Stimulated activated CD4-positive, alpha-beta T cell treated with anti-CD3 and anti-CD28 coated beads, Interleukin-2, amount 100 ng/mL, for 24 hours (primary cell): ENCODE measurements at regions not wholly inside any gene's neighbourhood (a gene's known extent, or its start where the extent isn't known, plus 50 kb on each side); places are given as distances from the start of the nearest gene placed in this dataset.
"Not testable (repeated sequence)": the region's sequence is repeated elsewhere in the genome, so short reads cannot be mapped to it uniquely, and the experiment has no call there.

Source experiments
- DNase-seq, 2 donors: peaks; one replicate each; pipeline ENCODE4 v3.0.0-alpha.2; 2020

- no peak for DNase-seq
Measured at GRCh38 chr3:674116-674515, 418.7 kb upstream of the CNTN6 start.

GRCh38 chr3:675846-676245, 417.0 kb upstream of the CNTN6 start:
- DNase-seq, result no peak

GRCh38 chr3:683770-684169, 409.1 kb upstream of the CNTN6 start:
- DNase-seq, result no peak

GRCh38 chr3:690770-691169, 402.1 kb upstream of the CNTN6 start:
- DNase-seq, result no peak

- no peak for DNase-seq
Measured at GRCh38 chr3:700514-700913, 392.3 kb upstream of the CNTN6 start.

- no peak for DNase-seq
Measured at GRCh38 chr3:707041-707440, 385.8 kb upstream of the CNTN6 start.

- no peak for DNase-seq
Measured at GRCh38 chr3:713006-713621, 379.7 kb upstream of the CNTN6 start.

GRCh38 chr3:713947-714620, 378.7 kb upstream of the CNTN6 start:
- no peak for DNase-seq

GRCh38 chr3:721086-721485, 371.7 kb upstream of the CNTN6 start:
- DNase-seq, result no peak

- DNase-seq, result no peak
Measured at GRCh38 chr3:732326-732928, 360.4 kb upstream of the CNTN6 start.

- no peak for DNase-seq
Measured at GRCh38 chr3:733313-733712, 359.5 kb upstream of the CNTN6 start.

- no peak for DNase-seq
Measured at GRCh38 chr3:757711-758110, 335.1 kb upstream of the CNTN6 start.

GRCh38 chr3:759106-759505, 333.7 kb upstream of the CNTN6 start:
- DNase-seq, result no peak

- not testable (repeated sequence) for DNase-seq
Measured at GRCh38 chr3:773433-773832, 319.4 kb upstream of the CNTN6 start.

GRCh38 chr3:775178-775880, 317.5 kb upstream of the CNTN6 start:
- DNase-seq, result no peak

GRCh38 chr3:780505-780904, 312.3 kb upstream of the CNTN6 start:
- no peak for DNase-seq

- no peak for DNase-seq
Measured at GRCh38 chr3:791442-791841, 301.4 kb upstream of the CNTN6 start.

- DNase-seq, result no peak
Measured at GRCh38 chr3:792630-793029, 300.2 kb upstream of the CNTN6 start.

GRCh38 chr3:804211-804610, 288.6 kb upstream of the CNTN6 start:
- no peak for DNase-seq

GRCh38 chr3:805326-805725, 287.5 kb upstream of the CNTN6 start:
- DNase-seq, result no peak

GRCh38 chr3:806006-806405, 286.8 kb upstream of the CNTN6 start:
- no peak for DNase-seq

GRCh38 chr3:816605-817004, 276.2 kb upstream of the CNTN6 start:
- DNase-seq, result no peak

- no peak for DNase-seq
Measured at GRCh38 chr3:834679-835078, 258.1 kb upstream of the CNTN6 start.

- DNase-seq, result no peak
Measured at GRCh38 chr3:835096-835495, 257.7 kb upstream of the CNTN6 start.
